Endothelial cell of umbilical vein (primary cell): ENCODE measurements at regions not wholly inside any gene's neighbourhood (a gene's known extent, or its start where the extent isn't known, plus 50 kb on each side); places are given as distances from the start of the nearest gene placed in this dataset.
A peak's percentile ranks its signal among the peaks of the same experiment; 100 is the strongest.

Experiments
- BruUV-seq: library from RNA; stranded (reverse); fragments of 400-500 nt; replicated peaks from 2 replicates; lab custom pipeline; 2021; lab: Mats Ljungman, UMichigan
- CTCF ChIA-PET: fragments of 300-600, 350-600 bp; sonication (Branson Sonifier 250); formaldehyde crosslinking; loops from one replicate; lab custom pipeline; 2021; ENCODE audit warnings: antibody characterized with exemption, inconsistent platforms; lab: Charles Lee
- POLR2A ChIA-PET: fragments of 300-600, 350-600 bp; sonication (Branson Sonifier 250); formaldehyde crosslinking; loops from one replicate; lab custom pipeline; 2021; ENCODE audit warnings: antibody characterized with exemption, inconsistent platforms; lab: Charles Lee
- DNase-seq: peaks from one replicate; pipeline ENCODE4 v3.0.0-alpha.2; 2011; ENCODE audit warnings: low read depth, low spot score
- FAIRE-seq: peaks from 2 replicates; lab custom pipeline; 2011; peaks lifted over from hg19 to GRCh38; lab: Jason Lieb, UNC
- H2AFZ ChIP-seq: 2 replicates; pipeline ENCODE4 v1.6.0; 2012; ENCODE audit warnings: low read depth, low read length, control low read depth, inconsistent platforms
- H3K27ac ChIP-seq: 2 replicates; pipeline ENCODE4 v1.5.1; 2011; ENCODE audit warnings: low read depth, mild to moderate bottlenecking, control low read depth, low read length, moderate library complexity; ENCODE audit not compliant: insufficient read depth
- H3K27me3 ChIP-seq, 2 experiments: 2 replicates each; pipeline versions ENCODE4 v1.6.0 to v1.6.1; 2011; ENCODE audit warnings: low read length in 2 of 2, mixed read lengths in 1 of 2; ENCODE audit not compliant: control insufficient read depth in 2 of 2, insufficient read depth in 2 of 2
- H3K36me3 ChIP-seq, 2 experiments: 2 replicates in 1 of 2; 3 replicates in 1 of 2; pipeline ENCODE4 v1.5.1; 2011; ENCODE audit warnings: low read length in 2 of 2, mild to moderate bottlenecking in 1 of 2, moderate library complexity in 1 of 2; ENCODE audit not compliant: control insufficient read depth in 2 of 2, insufficient read depth in 2 of 2; ENCODE audit errors: extremely low read depth in 1 of 2
- H3K4me1 ChIP-seq: 3 replicates; pipeline ENCODE4 v1.5.1; 2011; ENCODE audit warnings: mild to moderate bottlenecking, low read length; ENCODE audit not compliant: control insufficient read depth, insufficient read depth; ENCODE audit errors: extremely low read depth
- H3K4me2 ChIP-seq: 2 replicates; pipeline ENCODE4 v1.6.1; 2011; ENCODE audit warnings: low read length, control low read depth, mixed read lengths; ENCODE audit not compliant: insufficient read depth
- H3K4me3 ChIP-seq, 3 experiments: fragments of 200-600 bp in 1 of 3; sonication (generic), shearing (Covaris generic) in 1 of 3; replicated peaks in 1 of 3; 2 replicates each; pipeline ENCODE4 v1.5.1; 2011 to 2016; ENCODE audit warnings: control low read depth in 3 of 3, low read length in 3 of 3, mild to moderate bottlenecking in 2 of 3, inconsistent platforms in 1 of 3, low read depth in 1 of 3, moderate library complexity in 1 of 3; ENCODE audit not compliant: insufficient read depth in 1 of 3
- H3K79me2 ChIP-seq: 2 replicates; pipeline ENCODE4 v1.6.0; 2012; ENCODE audit warnings: low read length, inconsistent platforms; ENCODE audit not compliant: control insufficient read depth, insufficient read depth
- H3K9ac ChIP-seq: replicated peaks from 2 replicates; pipeline ENCODE3; 2011; ENCODE audit warnings: low read length, control low read depth; ENCODE audit not compliant: insufficient read depth; ENCODE audit errors: extremely low read depth
- H3K9me1 ChIP-seq: replicated peaks from 3 replicates; pipeline ENCODE4 v1.6.0; 2011; ENCODE audit warnings: mild to moderate bottlenecking, low read length; ENCODE audit not compliant: control insufficient read depth, insufficient read depth; ENCODE audit errors: extremely low read depth
- H3K9me3 ChIP-seq: replicated peaks from 2 replicates; pipeline ENCODE4 v1.5.1; 2012; ENCODE audit warnings: low read length, inconsistent platforms; ENCODE audit not compliant: control insufficient read depth, insufficient read depth
- H4K20me1 ChIP-seq: replicated peaks from 2 replicates; pipeline ENCODE3; 2011; ENCODE audit warnings: mild to moderate bottlenecking, low read length; ENCODE audit not compliant: control insufficient read depth, insufficient read depth; ENCODE audit errors: extremely low read depth
- EZH2 ChIP-seq: IDR thresholded peaks from 2 replicates; pipeline ENCODE4 v1.6.1; 2012; ENCODE audit warnings: borderline replicate concordance, low read depth, mild to moderate bottlenecking, moderate library complexity, low read length, inconsistent platforms; ENCODE audit not compliant: severe bottlenecking
- FOS ChIP-seq: IDR thresholded peaks from 2 replicates; pipeline ENCODE4 v1.6.1; 2011; ENCODE audit warnings: mild to moderate bottlenecking, low read length, moderate library complexity, borderline replicate concordance; ENCODE audit not compliant: insufficient read depth
- GATA2 ChIP-seq: IDR thresholded peaks from 2 replicates; pipeline ENCODE4 v1.7.0; 2011; ENCODE audit warnings: low read depth, mild to moderate bottlenecking, moderate library complexity, mixed read lengths, low read length; ENCODE audit not compliant: insufficient read length, insufficient read depth
- JUN ChIP-seq: IDR thresholded peaks from 2 replicates; pipeline ENCODE4 v1.6.1; 2011; ENCODE audit warnings: borderline replicate concordance, low read depth; ENCODE audit not compliant: insufficient read length, insufficient read depth
- MYC ChIP-seq: IDR thresholded peaks from one replicate; pipeline ENCODE4 v1.6.1; 2011; ENCODE audit warnings: mild to moderate bottlenecking, low read depth, low read length
- POLR2A ChIP-seq: IDR thresholded peaks from 2 replicates; pipeline ENCODE4 v1.6.1; 2012; ENCODE audit warnings: low read depth, mild to moderate bottlenecking, control low read depth, low read length
- POLR2AphosphoS5 ChIP-seq: IDR thresholded peaks from 2 replicates; pipeline ENCODE4 v1.6.1; 2012; ENCODE audit warnings: low read depth, mild to moderate bottlenecking, control low read depth, low read length, moderate library complexity; ENCODE audit not compliant: insufficient read depth
- dilution Hi-C: fragments of 300-500 bp; cut with MboI; formaldehyde crosslinking; loops from one replicate; pipeline ENCODE4 v1.15.0; 2019; ENCODE audit warnings: low sequenced_read_pairs; ENCODE audit not compliant: extremely low pct_ligation_motif_present
- intact Hi-C: fragments of 100-400 bp; cut with micrococcal nuclease; formaldehyde crosslinking; loops from one replicate; pipeline ENCODE4 v1.10.0; 2022
- TF ChIP-seq, protein P1 (sequence below), 2 donors: IDR thresholded peaks; 1 replicate in 1 of 2; 2 replicates in 1 of 2; pipeline ENCODE4 v1.5.1; 2011; ENCODE audit warnings: low read length in 2 of 2, mild to moderate bottlenecking in 2 of 2, moderate library complexity in 2 of 2, control low read depth in 1 of 2, inconsistent platforms in 1 of 2, low read depth in 1 of 2; ENCODE audit not compliant: insufficient read depth in 1 of 2; ENCODE audit errors: extremely low read depth in 1 of 2
- TF ChIP-seq, protein P2 (sequence below): IDR thresholded peaks from 2 replicates; pipeline ENCODE4 v1.6.1; 2011; ENCODE audit not compliant: insufficient read depth, insufficient read length

DNA sequence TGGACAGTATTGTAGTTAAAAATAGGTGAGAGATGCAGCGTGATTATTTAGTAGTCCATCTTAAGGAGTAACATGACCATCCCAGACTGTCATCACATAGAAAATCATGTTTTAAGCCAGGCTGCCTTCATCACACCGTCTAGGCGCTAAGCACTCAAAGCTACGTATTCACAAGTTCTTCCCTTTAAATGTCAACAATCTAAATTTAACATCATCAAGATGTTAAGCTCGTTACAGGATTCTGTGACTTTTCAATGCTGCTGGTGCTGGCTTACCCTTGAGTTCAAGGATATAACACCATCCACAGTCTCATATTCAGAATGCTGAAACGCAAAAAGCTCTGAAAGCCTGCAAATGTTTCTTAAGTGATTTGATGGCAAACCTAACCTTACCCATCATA is 109.5 kb upstream of the CDCA7L start:
- no peak overlapping the region for H3K27ac ChIP-seq
- H2AFZ ChIP-seq: no peak overlapping the region
- H3K4me3 ChIP-seq: no peak overlapping the region
- no peaks in the 10 kb centered on the region for H3K9me1 ChIP-seq
- BruUV-seq: no TSS peak
- dilution Hi-C loops (no loop called here), intact Hi-C loops (no loop called here)
- no peak overlapping the region for H3K9ac ChIP-seq
- no peak overlapping the region for H3K4me2 ChIP-seq
- POLR2A ChIA-PET: no interaction called here
- CTCF ChIA-PET: interaction anchor here (1.1 kb wide), 1 partner anchor 42 kb away, joined by 3 read pairs; no protein-coding TSS in a partner anchor
- TF ChIP-seq GATA2 (no peak), MYC (no peak)
- no peaks in the 10 kb centered on the region for H3K9me3 ChIP-seq
- H3K79me2 ChIP-seq: no peaks in the 10 kb centered on the region
- H3K4me1 ChIP-seq: no peaks in the 10 kb centered on the region
- peaks cover 3 to 7% of the 10 kb centered on the region in 2 experiments for H3K27me3 ChIP-seq
- no peaks in the 10 kb centered on the region for H4K20me1 ChIP-seq
- DNase-seq: no peak
- no peaks in the 10 kb centered on the region for H3K36me3 ChIP-seq
- FAIRE-seq: peak; percentile 26

- H3K36me3 ChIP-seq: no peaks in the 10 kb centered on the region
- POLR2A ChIA-PET: no interaction called here
- TF ChIP-seq, protein P1, sequence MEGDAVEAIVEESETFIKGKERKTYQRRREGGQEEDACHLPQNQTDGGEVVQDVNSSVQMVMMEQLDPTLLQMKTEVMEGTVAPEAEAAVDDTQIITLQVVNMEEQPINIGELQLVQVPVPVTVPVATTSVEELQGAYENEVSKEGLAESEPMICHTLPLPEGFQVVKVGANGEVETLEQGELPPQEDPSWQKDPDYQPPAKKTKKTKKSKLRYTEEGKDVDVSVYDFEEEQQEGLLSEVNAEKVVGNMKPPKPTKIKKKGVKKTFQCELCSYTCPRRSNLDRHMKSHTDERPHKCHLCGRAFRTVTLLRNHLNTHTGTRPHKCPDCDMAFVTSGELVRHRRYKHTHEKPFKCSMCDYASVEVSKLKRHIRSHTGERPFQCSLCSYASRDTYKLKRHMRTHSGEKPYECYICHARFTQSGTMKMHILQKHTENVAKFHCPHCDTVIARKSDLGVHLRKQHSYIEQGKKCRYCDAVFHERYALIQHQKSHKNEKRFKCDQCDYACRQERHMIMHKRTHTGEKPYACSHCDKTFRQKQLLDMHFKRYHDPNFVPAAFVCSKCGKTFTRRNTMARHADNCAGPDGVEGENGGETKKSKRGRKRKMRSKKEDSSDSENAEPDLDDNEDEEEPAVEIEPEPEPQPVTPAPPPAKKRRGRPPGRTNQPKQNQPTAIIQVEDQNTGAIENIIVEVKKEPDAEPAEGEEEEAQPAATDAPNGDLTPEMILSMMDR (IDR thresholded peaks at IDR 0.05; ENCODE audit: extremely low read depth in 1 of 2, insufficient read depth in 1 of 2, low read depth in 1 of 2, low read length in 2 of 2): no peak
- no peak for TF ChIP-seq POLR2AphosphoS5
- TF ChIP-seq GATA2: no peak
- no peak for TF ChIP-seq MYC
- no peak for TF ChIP-seq JUN
- no peak for TF ChIP-seq POLR2A
- TF ChIP-seq, protein P2, sequence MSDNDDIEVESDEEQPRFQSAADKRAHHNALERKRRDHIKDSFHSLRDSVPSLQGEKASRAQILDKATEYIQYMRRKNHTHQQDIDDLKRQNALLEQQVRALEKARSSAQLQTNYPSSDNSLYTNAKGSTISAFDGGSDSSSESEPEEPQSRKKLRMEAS: no peak
- TF ChIP-seq FOS: no peak
- no peak for TF ChIP-seq EZH2
- H3K9ac ChIP-seq: no peak overlapping the region
- peaks cover 2 to 9% of the 10 kb centered on the region in 2 experiments for H3K27me3 ChIP-seq
- CTCF ChIA-PET: no interaction called here
- no peak for FAIRE-seq
- no peak overlapping the region for H3K4me3 ChIP-seq
- no peak for DNase-seq
- H3K4me1 ChIP-seq: no peaks in the 10 kb centered on the region
- no peaks in the 10 kb centered on the region for H3K9me3 ChIP-seq
- H3K79me2 ChIP-seq: no peaks in the 10 kb centered on the region
- no peak overlapping the region for H2AFZ ChIP-seq
- intact Hi-C loops: no loop called here
- H3K9me1 ChIP-seq: peaks cover 2% of the 10 kb centered on the region
- dilution Hi-C loops: no loop called here
- BruUV-seq: no TSS peak
- H3K27ac ChIP-seq: no peak overlapping the region
- H4K20me1 ChIP-seq: no peaks in the 10 kb centered on the region
- no peak overlapping the region for H3K4me2 ChIP-seq
Measured at GRCh38 chr7:22052674-22053365, 107.1 kb upstream of the CDCA7L start.
